Astrocyte of the cerebellum (primary cell): ENCODE measurements at regions not wholly inside any gene's neighbourhood (a gene's known extent, or its start where the extent isn't known, plus 50 kb on each side); places are given as distances from the start of the nearest gene placed in this dataset.

Experiments used
- DNase-seq: peaks from one replicate; pipeline ENCODE4 v3.0.0-alpha.2; 2011; ENCODE audit warnings: low read depth
- H3K4me3 ChIP-seq: 2 replicates; pipeline ENCODE4 v1.5.1; 2011; ENCODE audit warnings: mild to moderate bottlenecking, low read depth, low read length, moderate library complexity
- CTCF ChIP-seq: IDR thresholded peaks from 2 replicates; pipeline ENCODE4 v1.5.1; 2012; ENCODE audit warnings: low read length, low read depth, moderate library complexity, mild to moderate bottlenecking; ENCODE audit errors: missing control alignments
- in situ Hi-C: cut with HindIII; loops from 2 replicates; pipeline ENCODE4 v1.10.0; 2017; ENCODE audit warnings: low sequenced_read_pairs

DNA sequence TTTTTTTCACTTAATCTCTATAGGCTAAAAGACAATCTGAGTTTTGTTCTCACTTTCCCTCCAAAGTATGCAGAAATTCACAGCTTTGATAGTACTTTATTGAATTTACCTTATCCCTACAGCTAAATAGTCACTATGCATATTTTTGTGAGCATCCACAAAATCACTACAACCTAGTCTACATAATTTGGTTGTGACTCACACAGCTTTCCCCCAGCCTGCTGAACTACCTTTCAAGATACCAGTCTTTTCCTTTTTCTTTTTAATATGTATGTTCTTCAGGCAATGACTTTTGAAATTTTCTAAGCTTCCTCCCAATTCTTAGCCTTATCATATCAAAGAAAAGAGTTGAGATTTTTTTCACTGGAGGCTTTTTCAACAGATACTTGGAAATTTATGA lies 347.3 kb upstream of the CDH6 start:
- H3K4me3 ChIP-seq: no peak overlapping the region
- TF ChIP-seq CTCF: no peak
- in situ Hi-C loops: no loop called here
- no peak for DNase-seq

GRCh38 chr5:30845194-30845593 lies 348.3 kb upstream of the CDH6 start:
- in situ Hi-C loops: no loop called here

DNA sequence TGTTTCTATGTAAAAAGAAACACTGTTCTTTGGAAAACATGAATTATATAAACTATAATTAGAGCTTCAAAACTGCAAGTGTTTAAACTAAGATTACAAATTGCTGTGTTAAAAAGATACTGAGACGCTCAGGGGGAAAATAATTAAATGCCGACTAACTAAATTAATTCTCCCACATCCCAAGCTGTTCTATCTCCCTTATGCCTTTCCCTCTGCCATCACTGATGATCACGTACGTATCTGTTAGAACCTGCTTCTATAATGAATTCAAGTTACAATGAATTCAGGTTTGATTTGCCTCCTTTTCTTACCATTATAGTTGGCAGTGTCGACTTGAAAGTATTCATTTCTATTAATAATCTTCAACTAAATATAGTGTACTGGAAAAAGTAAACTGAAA lies 349.9 kb upstream of the CDH6 start:
- no peak for TF ChIP-seq CTCF
- no peak overlapping the region for H3K4me3 ChIP-seq
- DNase-seq: no peak
- in situ Hi-C loops: no loop called here

More at GRCh38 chr5:30845194-30845593, 348.3 kb upstream of the CDH6 start:
- no peak for TF ChIP-seq CTCF
- H3K4me3 ChIP-seq: no peak overlapping the region
- DNase-seq: no peak

DNA sequence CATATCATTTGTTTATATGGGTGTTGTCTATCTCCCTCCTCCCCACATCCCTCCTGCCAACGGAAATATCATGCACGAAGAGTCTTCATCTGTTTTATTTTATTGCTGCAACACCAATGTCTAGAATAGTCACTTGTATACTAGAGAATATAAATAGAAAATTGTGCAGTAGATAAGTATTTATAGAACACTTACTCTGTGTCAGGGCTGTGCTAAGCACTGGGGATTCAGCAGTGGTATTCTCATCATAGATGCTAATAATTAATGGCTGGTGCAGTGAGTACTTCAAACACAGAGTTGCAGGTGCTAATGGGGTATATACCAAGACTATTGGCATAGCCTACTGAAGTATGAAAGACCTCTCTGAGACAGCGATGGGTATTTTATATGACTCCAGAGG lies 353.5 kb upstream of the CDH6 start:
- in situ Hi-C loops: no loop called here
- TF ChIP-seq CTCF: no peak
- H3K4me3 ChIP-seq: no peak overlapping the region
- no peak for DNase-seq

DNA sequence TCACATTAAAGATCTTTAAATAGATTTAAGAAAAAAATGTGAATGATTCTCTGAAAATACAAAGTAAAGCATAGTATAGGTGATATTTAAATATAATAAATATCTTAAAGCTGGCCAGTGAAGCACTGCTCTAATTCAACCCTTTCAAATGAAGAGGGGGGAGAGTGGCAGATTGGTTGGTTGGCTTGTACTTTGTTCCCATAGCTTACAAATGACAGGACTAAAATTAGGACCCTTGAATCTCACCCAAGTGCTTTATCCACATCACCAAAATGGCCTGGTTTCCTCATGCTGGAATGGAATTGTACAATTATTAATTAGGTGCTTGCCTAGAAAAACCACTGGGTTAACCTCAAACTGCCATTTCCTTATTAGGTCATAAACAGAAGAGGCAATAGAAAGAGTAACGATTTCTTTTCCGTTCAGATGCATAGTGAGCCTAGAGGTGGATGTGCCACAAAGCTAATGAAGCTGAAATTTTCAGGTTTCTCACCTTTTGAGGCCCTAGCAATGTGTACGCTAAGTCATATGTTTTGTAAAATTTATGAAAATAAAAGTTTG lies 354.5 kb upstream of the CDH6 start:
- in situ Hi-C loops: no loop called here
- H3K4me3 ChIP-seq: no peak overlapping the region
- TF ChIP-seq CTCF: no peak
- no peak for DNase-seq

DNA sequence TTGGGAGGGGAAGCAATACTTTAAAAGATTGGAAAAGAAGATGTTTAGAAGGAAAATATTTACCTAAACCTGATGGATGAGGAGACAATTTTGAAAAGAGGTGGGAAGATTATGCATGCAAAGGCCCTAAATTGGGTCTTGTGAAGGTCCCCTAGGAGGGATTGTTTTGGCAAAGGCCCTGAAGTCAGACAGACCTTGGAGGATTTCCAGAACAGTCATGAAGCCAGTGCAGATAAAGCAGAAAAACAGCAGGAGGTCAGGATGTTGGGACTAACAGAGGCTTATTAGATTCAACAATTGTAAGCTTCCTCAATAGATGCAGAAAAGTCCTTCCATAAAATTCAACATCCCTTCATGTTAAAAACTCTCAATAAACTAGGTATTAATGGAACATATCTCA lies 361.0 kb upstream of the CDH6 start:
- H3K4me3 ChIP-seq: no peak overlapping the region
- TF ChIP-seq CTCF: no peak
- DNase-seq: peak; percentile 33
- in situ Hi-C loops: no loop called here

DNA sequence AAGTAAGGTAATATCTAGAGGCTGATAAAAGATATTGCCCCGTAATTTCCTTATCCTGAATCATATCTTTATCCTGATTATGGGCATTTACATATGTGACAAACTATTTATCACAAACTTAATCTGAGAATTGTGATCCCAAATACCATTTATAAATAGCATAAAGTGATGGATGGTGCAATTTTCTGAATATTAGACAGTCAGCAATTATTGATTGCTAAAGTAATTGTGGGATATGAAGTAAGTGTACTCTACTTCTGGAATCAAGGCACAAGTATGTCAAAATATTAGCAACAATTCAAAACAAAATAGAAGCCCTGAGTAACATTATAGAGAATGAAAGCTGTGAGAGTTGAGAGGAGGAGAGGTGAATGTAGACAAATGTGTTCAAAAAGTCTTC lies 361.9 kb upstream of the CDH6 start:
- TF ChIP-seq CTCF: no peak
- DNase-seq: no peak
- in situ Hi-C loops: no loop called here
- H3K4me3 ChIP-seq: no peak overlapping the region
